ENCODE measurements at regions not wholly inside any gene's neighbourhood (a gene's known extent, or its start where the extent isn't known, plus 50 kb on each side); places are given as distances from the start of the nearest gene placed in this dataset.
A peak's percentile ranks its signal among the peaks of the same experiment; 100 is the strongest.

- H2AFZ ChIP-seq (ENCODE audit: low read length): no peak overlapping the region
- no peaks in the 10 kb centered on the region for H3K9me3 ChIP-seq (ENCODE audit: insufficient read depth, low read depth, low read length)
- no peak overlapping the region for H3K9ac ChIP-seq (ENCODE audit: low read depth, low read length, poor library complexity, severe bottlenecking)
- no peak overlapping the region for H3K4me3 ChIP-seq (ENCODE audit: low read length, poor library complexity, severe bottlenecking)
- no peaks in the 10 kb centered on the region for H3K9me2 ChIP-seq (replicated peaks; ENCODE audit: low read depth, low read length)
- H3K27me3 ChIP-seq (ENCODE audit: insufficient read depth, low read length, poor library complexity, severe bottlenecking): no peaks in the 10 kb centered on the region
- H3K79me2 ChIP-seq (ENCODE audit: insufficient read depth, low read length): no peaks in the 10 kb centered on the region
- no peaks in the 10 kb centered on the region for H4K20me1 ChIP-seq (ENCODE audit: insufficient read depth, low read length, poor library complexity, severe bottlenecking)
- peaks cover 15% of the 10 kb centered on the region for H3K4me1 ChIP-seq (ENCODE audit: insufficient read depth, low read length, poor library complexity, severe bottlenecking)
- no peaks in the 10 kb centered on the region for H3K36me3 ChIP-seq (ENCODE audit: insufficient read depth, low read length)
- H3K4me2 ChIP-seq (ENCODE audit: low read depth, low read length, poor library complexity, severe bottlenecking): peak overlapping the region; percentile 62
- TF ChIP-seq EZH2phosphoT487 (IDR thresholded peaks at IDR 0.05; ENCODE audit: borderline replicate concordance): no peak
- TF ChIP-seq, protein P1, sequence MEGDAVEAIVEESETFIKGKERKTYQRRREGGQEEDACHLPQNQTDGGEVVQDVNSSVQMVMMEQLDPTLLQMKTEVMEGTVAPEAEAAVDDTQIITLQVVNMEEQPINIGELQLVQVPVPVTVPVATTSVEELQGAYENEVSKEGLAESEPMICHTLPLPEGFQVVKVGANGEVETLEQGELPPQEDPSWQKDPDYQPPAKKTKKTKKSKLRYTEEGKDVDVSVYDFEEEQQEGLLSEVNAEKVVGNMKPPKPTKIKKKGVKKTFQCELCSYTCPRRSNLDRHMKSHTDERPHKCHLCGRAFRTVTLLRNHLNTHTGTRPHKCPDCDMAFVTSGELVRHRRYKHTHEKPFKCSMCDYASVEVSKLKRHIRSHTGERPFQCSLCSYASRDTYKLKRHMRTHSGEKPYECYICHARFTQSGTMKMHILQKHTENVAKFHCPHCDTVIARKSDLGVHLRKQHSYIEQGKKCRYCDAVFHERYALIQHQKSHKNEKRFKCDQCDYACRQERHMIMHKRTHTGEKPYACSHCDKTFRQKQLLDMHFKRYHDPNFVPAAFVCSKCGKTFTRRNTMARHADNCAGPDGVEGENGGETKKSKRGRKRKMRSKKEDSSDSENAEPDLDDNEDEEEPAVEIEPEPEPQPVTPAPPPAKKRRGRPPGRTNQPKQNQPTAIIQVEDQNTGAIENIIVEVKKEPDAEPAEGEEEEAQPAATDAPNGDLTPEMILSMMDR (conservative IDR thresholded peaks at IDR 0.05; ENCODE audit: low read length): no peak
- no peaks in the 10 kb centered on the region for H3F3A ChIP-seq (ENCODE audit: low read depth)
Measured at GRCh38 chr6:132931936-132932514, 117.7 kb downstream of the RPS12 start.

- Histone ChIP-seq H3K4me1 (ENCODE audit: insufficient read depth, low read length, poor library complexity, severe bottlenecking) (peaks cover 15% of the 10 kb centered on the region), H3K27me3 (ENCODE audit: insufficient read depth, low read length, poor library complexity, severe bottlenecking) (no peaks in the 10 kb centered on the region), H3K9ac (ENCODE audit: low read depth, low read length, poor library complexity, severe bottlenecking) (no peak overlapping the region), H3K36me3 (ENCODE audit: insufficient read depth, low read length) (no peaks in the 10 kb centered on the region), H3K9me2 (replicated peaks; ENCODE audit: low read depth, low read length) (no peaks in the 10 kb centered on the region), H3F3A (ENCODE audit: low read depth) (no peaks in the 10 kb centered on the region), H4K20me1 (ENCODE audit: insufficient read depth, low read length, poor library complexity, severe bottlenecking) (no peaks in the 10 kb centered on the region), H3K79me2 (ENCODE audit: insufficient read depth, low read length) (no peaks in the 10 kb centered on the region), H3K4me3 (ENCODE audit: low read length, poor library complexity, severe bottlenecking) (no peak overlapping the region), H3K9me3 (ENCODE audit: insufficient read depth, low read depth, low read length) (no peaks in the 10 kb centered on the region), H3K4me2 (ENCODE audit: low read depth, low read length, poor library complexity, severe bottlenecking) (peak overlapping the region; percentile 21), H2AFZ (ENCODE audit: low read length) (no peak overlapping the region)
- TF ChIP-seq, protein P1 (conservative IDR thresholded peaks at IDR 0.05; ENCODE audit: low read length): no peak
- no peak for TF ChIP-seq EZH2phosphoT487 (IDR thresholded peaks at IDR 0.05; ENCODE audit: borderline replicate concordance)
Measured at GRCh38 chr6:132932588-132932987, 118.2 kb downstream of the RPS12 start.

DNA sequence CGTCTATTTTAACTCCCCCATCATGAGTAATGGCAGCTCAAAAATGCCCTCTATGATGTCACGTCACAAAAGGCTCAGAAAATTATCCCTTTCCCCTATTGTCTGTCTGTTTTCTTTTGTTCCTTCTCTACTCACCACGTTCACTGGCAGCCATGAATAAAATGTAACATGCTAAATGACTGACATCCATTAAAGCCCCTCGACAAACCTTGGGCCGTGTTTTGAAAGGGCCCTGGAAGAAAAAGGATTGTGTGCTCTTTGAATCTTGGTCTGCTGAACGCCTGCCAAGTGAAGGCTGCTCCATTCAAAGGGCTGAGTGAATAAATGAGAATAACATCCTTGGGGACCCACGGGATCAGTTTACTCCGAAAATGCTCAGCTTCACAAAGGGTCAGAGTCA, 118.7 kb downstream of the RPS12 start:
- H3K79me2 ChIP-seq (ENCODE audit: insufficient read depth, low read length): no peaks in the 10 kb centered on the region
- H2AFZ ChIP-seq (ENCODE audit: low read length): no peak overlapping the region
- no peak overlapping the region for H3K4me2 ChIP-seq (ENCODE audit: low read depth, low read length, poor library complexity, severe bottlenecking)
- no peak for TF ChIP-seq EZH2phosphoT487 (IDR thresholded peaks at IDR 0.05; ENCODE audit: borderline replicate concordance)
- TF ChIP-seq, protein P1 (conservative IDR thresholded peaks at IDR 0.05; ENCODE audit: low read length): no peak
- H3K9ac ChIP-seq (ENCODE audit: low read depth, low read length, poor library complexity, severe bottlenecking): no peak overlapping the region
- no peaks in the 10 kb centered on the region for H3K36me3 ChIP-seq (ENCODE audit: insufficient read depth, low read length)
- no peaks in the 10 kb centered on the region for H4K20me1 ChIP-seq (ENCODE audit: insufficient read depth, low read length, poor library complexity, severe bottlenecking)
- H3K9me2 ChIP-seq (replicated peaks; ENCODE audit: low read depth, low read length): no peaks in the 10 kb centered on the region
- peaks cover 15% of the 10 kb centered on the region for H3K4me1 ChIP-seq (ENCODE audit: insufficient read depth, low read length, poor library complexity, severe bottlenecking)
- H3K9me3 ChIP-seq (ENCODE audit: insufficient read depth, low read depth, low read length): no peaks in the 10 kb centered on the region
- H3K4me3 ChIP-seq (ENCODE audit: low read length, poor library complexity, severe bottlenecking): no peak overlapping the region
- H3K27me3 ChIP-seq (ENCODE audit: insufficient read depth, low read length, poor library complexity, severe bottlenecking): no peaks in the 10 kb centered on the region
- no peaks in the 10 kb centered on the region for H3F3A ChIP-seq (ENCODE audit: low read depth)

Data from Loucy (cell line).